ENCODE measurements at regions not wholly inside any gene's neighbourhood (a gene's known extent, or its start where the extent isn't known, plus 50 kb on each side); places are given as distances from the start of the nearest gene placed in this dataset.

- H3K9me3 Mint-ChIP-seq = peaks cover 6% of the 10 kb centered on the region; the same call in 1 of the 2 replicates
- H3K27ac Mint-ChIP-seq = no peak overlapping the region
- DNase-seq (ENCODE audit: low spot score) (no peak), ATAC-seq (no peak)
- no peak for TF ChIP-seq STAT6 (CRISPR knock-in tag; conservative IDR thresholded peaks at IDR 0.05; ENCODE audit: low read depth)
- no peak for TF ChIP-seq ZNF416 (CRISPR knock-in tag; IDR thresholded peaks at IDR 0.05)
- no peaks in the 10 kb centered on the region for H3K27me3 Mint-ChIP-seq (ENCODE audit: low read depth)
- no peak overlapping the region for H3K4me3 Mint-ChIP-seq
- POLR2A ChIA-PET = no interaction called here
- H3K36me3 Mint-ChIP-seq = no peaks in the 10 kb centered on the region
- CTCF ChIA-PET = no interaction called here
- H3K4me1 Mint-ChIP-seq = no peaks in the 10 kb centered on the region
Measured at GRCh38 chr12:43245947-43246346, 306.1 kb downstream of the ADAMTS20 start.

GRCh38 chr12:43241986-43242385, 310.0 kb downstream of the ADAMTS20 start:
- no peak for DNase-seq (ENCODE audit: low spot score)
- Mint-ChIP-seq H3K27me3 (ENCODE audit: low read depth) (no peaks in the 10 kb centered on the region), H3K27ac (no peak overlapping the region), H3K4me3 (no peak overlapping the region), H3K9me3 (peaks cover 9% of the 10 kb centered on the region), H3K4me1 (no peaks in the 10 kb centered on the region), H3K36me3 (no peaks in the 10 kb centered on the region)
- POLR2A ChIA-PET = no interaction called here
- CTCF ChIA-PET = no interaction called here
- ATAC-seq = no peak
- TF ChIP-seq ATF1 (CRISPR knock-in tag; IDR thresholded peaks at IDR 0.05) = no peak
- TF ChIP-seq USF1 (CRISPR knock-in tag; IDR thresholded peaks at IDR 0.05) = no peak
- no peak for TF ChIP-seq SMAD4 (CRISPR knock-in tag; IDR thresholded peaks at IDR 0.05)
- TF ChIP-seq SMAD3 (CRISPR knock-in tag; IDR thresholded peaks at IDR 0.05; ENCODE audit: borderline replicate concordance) = no peak
- no peak for TF ChIP-seq CBFB (CRISPR knock-in tag; IDR thresholded peaks at IDR 0.05; ENCODE audit: low read depth)
- TF ChIP-seq NFATC4 (CRISPR knock-in tag; IDR thresholded peaks at IDR 0.05) = no peak
- no peak for TF ChIP-seq NFYB (CRISPR knock-in tag; conservative IDR thresholded peaks at IDR 0.05; ENCODE audit: low read depth)
- no peak for TF ChIP-seq E2F5 (CRISPR knock-in tag; IDR thresholded peaks at IDR 0.05)
- TF ChIP-seq TCF7 (CRISPR knock-in tag; IDR thresholded peaks at IDR 0.05; ENCODE audit: low read depth) = no peak
- no peak for TF ChIP-seq ZMAT4 (CRISPR knock-in tag; IDR thresholded peaks at IDR 0.05)
- no peak for TF ChIP-seq ZNF671 (CRISPR knock-in tag; IDR thresholded peaks at IDR 0.05)
- no peak for TF ChIP-seq AFF4 (CRISPR knock-in tag; IDR thresholded peaks at IDR 0.05; ENCODE audit: borderline replicate concordance)
- TF ChIP-seq ZNF317 (CRISPR knock-in tag; IDR thresholded peaks at IDR 0.05; ENCODE audit: borderline replicate concordance, low read depth) = no peak
- no peak for TF ChIP-seq ATF6 (CRISPR knock-in tag; IDR thresholded peaks at IDR 0.05)
- no peak for TF ChIP-seq CREB1 (CRISPR knock-in tag; IDR thresholded peaks at IDR 0.05)
- TF ChIP-seq ZSCAN18 (CRISPR knock-in tag; IDR thresholded peaks at IDR 0.05) = no peak
- TF ChIP-seq ZNF396 (CRISPR knock-in tag; IDR thresholded peaks at IDR 0.05; ENCODE audit: borderline replicate concordance) = no peak
- no peak for TF ChIP-seq KAT7 (CRISPR knock-in tag; IDR thresholded peaks at IDR 0.05; ENCODE audit: borderline replicate concordance)

Measured in WTC11 (cell line).